GM12878 (cell line): ENCODE measurements at regions not wholly inside any gene's neighbourhood (a gene's known extent, or its start where the extent isn't known, plus 50 kb on each side); places are given as distances from the start of the nearest gene placed in this dataset.

ENCODE experiments used
- EGR1 ChIP-seq, 2 experiments: IDR thresholded peaks; 1 replicate in 1 of 2; 2 replicates in 1 of 2; pipeline ENCODE4 v1.6.1; 2011 to 2012; ENCODE audit warnings: low read depth in 2 of 2, low read length in 2 of 2, borderline replicate concordance in 1 of 2, mild to moderate bottlenecking in 1 of 2, moderate library complexity in 1 of 2
- TCF12 ChIP-seq: IDR thresholded peaks from 2 replicates; pipeline ENCODE4 v1.6.1; 2011; ENCODE audit warnings: low read depth, mild to moderate bottlenecking, low read length
- TF ChIP-seq, protein P1 (sequence below): IDR thresholded peaks from 2 replicates; pipeline ENCODE4 v1.6.1; 2012; ENCODE audit warnings: mild to moderate bottlenecking, low read depth, low read length

DNA sequence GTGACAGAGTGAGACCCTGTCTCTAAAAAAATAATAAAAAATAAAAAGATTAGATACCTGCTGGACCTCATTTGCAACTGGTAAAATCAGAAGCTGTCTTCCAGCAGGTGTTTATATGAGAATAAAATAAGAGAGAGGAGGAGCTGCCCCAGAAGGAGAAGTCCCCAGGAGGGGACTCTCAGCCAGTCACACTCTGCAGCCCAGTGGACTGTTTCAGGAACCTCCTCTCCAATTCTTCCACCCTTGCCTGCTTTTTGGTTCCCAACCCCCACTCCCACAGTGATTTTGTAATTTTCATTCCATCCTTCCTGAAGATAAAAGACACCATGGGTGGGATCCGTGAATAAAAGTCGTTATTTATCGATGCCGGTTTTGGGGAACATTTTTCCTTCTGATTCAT, 56.9 kb upstream of the TSHZ3 start:
- TF ChIP-seq TCF12 (no peak), EGR1 (IDR thresholded peaks at IDR 0.05; ENCODE audit: borderline replicate concordance in 1 of 2, low read depth in 2 of 2, low read length in 2 of 2) (no peak)
- TF ChIP-seq, protein P1, sequence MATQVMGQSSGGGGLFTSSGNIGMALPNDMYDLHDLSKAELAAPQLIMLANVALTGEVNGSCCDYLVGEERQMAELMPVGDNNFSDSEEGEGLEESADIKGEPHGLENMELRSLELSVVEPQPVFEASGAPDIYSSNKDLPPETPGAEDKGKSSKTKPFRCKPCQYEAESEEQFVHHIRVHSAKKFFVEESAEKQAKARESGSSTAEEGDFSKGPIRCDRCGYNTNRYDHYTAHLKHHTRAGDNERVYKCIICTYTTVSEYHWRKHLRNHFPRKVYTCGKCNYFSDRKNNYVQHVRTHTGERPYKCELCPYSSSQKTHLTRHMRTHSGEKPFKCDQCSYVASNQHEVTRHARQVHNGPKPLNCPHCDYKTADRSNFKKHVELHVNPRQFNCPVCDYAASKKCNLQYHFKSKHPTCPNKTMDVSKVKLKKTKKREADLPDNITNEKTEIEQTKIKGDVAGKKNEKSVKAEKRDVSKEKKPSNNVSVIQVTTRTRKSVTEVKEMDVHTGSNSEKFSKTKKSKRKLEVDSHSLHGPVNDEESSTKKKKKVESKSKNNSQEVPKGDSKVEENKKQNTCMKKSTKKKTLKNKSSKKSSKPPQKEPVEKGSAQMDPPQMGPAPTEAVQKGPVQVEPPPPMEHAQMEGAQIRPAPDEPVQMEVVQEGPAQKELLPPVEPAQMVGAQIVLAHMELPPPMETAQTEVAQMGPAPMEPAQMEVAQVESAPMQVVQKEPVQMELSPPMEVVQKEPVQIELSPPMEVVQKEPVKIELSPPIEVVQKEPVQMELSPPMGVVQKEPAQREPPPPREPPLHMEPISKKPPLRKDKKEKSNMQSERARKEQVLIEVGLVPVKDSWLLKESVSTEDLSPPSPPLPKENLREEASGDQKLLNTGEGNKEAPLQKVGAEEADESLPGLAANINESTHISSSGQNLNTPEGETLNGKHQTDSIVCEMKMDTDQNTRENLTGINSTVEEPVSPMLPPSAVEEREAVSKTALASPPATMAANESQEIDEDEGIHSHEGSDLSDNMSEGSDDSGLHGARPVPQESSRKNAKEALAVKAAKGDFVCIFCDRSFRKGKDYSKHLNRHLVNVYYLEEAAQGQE, result no peak
